ENCODE measurements at regions not wholly inside any gene's neighbourhood (a gene's known extent, or its start where the extent isn't known, plus 50 kb on each side); places are given as distances from the start of the nearest gene placed in this dataset.
A peak's percentile ranks its signal among the peaks of the same experiment; 100 is the strongest.

GRCh38 chr9:127561491-127562278 lies 50.4 kb upstream of the STXBP1 start (continued):
- TF ChIP-seq TFAM (CRISPR knock-in tag; conservative IDR thresholded peaks at IDR 0.05): no peak
- no peak for TF ChIP-seq ATF1 (CRISPR knock-in tag; IDR thresholded peaks at IDR 0.05)
- TF ChIP-seq ATF1 (tag; IDR thresholded peaks at IDR 0.05): peak; percentile 24; the same call in 1 of the 2 replicates
- no peak for TF ChIP-seq ZNF239 (CRISPR knock-in tag; IDR thresholded peaks at IDR 0.05)
- no peak for TF ChIP-seq MXI1 (IDR thresholded peaks at IDR 0.05; ENCODE audit: low read depth, low read length)
- no peak for TF ChIP-seq IRF1 (CRISPR knock-in tag; IDR thresholded peaks at IDR 0.05; ENCODE audit: borderline replicate concordance)
- TF ChIP-seq EHMT2 (IDR thresholded peaks at IDR 0.05): no peak
- TF ChIP-seq MITF (IDR thresholded peaks at IDR 0.05): peak; percentile 61; the same call in 1 of the 2 replicates
- no peak for TF ChIP-seq ZNF165 (CRISPR knock-in tag; IDR thresholded peaks at IDR 0.05; ENCODE audit: borderline replicate concordance)
- no peak for TF ChIP-seq RBM22 (IDR thresholded peaks at IDR 0.05; ENCODE audit: low read depth, low read length, poor library complexity, severe bottlenecking)
- no peak for TF ChIP-seq CTCFL (IDR thresholded peaks at IDR 0.05; ENCODE audit: borderline replicate concordance, insufficient read depth, low read depth, low read length, poor library complexity, severe bottlenecking)
- no peak; the same call in 1 of the 2 replicates for TF ChIP-seq CEBPG (CRISPR knock-in tag; IDR thresholded peaks at IDR 0.05)
- TF ChIP-seq CEBPG (tag; conservative IDR thresholded peaks at IDR 0.05 in 1 of 2, IDR thresholded peaks at IDR 0.05 in 1 of 2): no peak
- no peak for TF ChIP-seq PURB (CRISPR knock-in tag; IDR thresholded peaks at IDR 0.05; ENCODE audit: low read depth)
- 0 out of 4 replicates have a peak, but pooled peaks of 1 of the 2 experiments have one; percentile 39 for TF ChIP-seq MAZ (CRISPR knock-in tag; conservative IDR thresholded peaks at IDR 0.05 in 1 of 2, IDR thresholded peaks at IDR 0.05 in 1 of 2)
- TF ChIP-seq ETV5 (CRISPR knock-in tag; IDR thresholded peaks at IDR 0.05; ENCODE audit: low read depth): no peak
- TF ChIP-seq SMARCB1 (IDR thresholded peaks at IDR 0.05; ENCODE audit: insufficient read length, low read depth): no peak
- TF ChIP-seq ZNF740 (CRISPR knock-in tag; IDR thresholded peaks at IDR 0.05): no peak
- no peak for TF ChIP-seq ZNF740 (tag; IDR thresholded peaks at IDR 0.05)
- TF ChIP-seq ATF7 (IDR thresholded peaks at IDR 0.05): peak; percentile 74
- no peak for TF ChIP-seq KAT7 (CRISPR knock-in tag; IDR thresholded peaks at IDR 0.05; ENCODE audit: borderline replicate concordance)
- TF ChIP-seq FOXO4 (CRISPR knock-in tag; IDR thresholded peaks at IDR 0.05): no peak
